HepG2 (cell line): ENCODE measurements at regions not wholly inside any gene's neighbourhood (a gene's known extent, or its start where the extent isn't known, plus 50 kb on each side); places are given as distances from the start of the nearest gene placed in this dataset.

Experiments used
- JUN ChIP-seq: sonication (generic); formaldehyde crosslinking; IDR thresholded peaks from 2 replicates; pipeline ENCODE4 v1.4.0; 2020; ENCODE audit warnings: mild to moderate bottlenecking, missing genetic modification reagents
- ZFYVE20 ChIP-seq: sonication (generic); formaldehyde crosslinking; IDR thresholded peaks from 2 replicates; pipeline ENCODE4 v1.8.0; 2023; ENCODE audit warnings: low read depth, mild to moderate bottlenecking, moderate library complexity, missing genetic modification reagents, borderline replicate concordance
- ZNF124 ChIP-seq: sonication (generic); formaldehyde crosslinking; IDR thresholded peaks from 2 replicates; pipeline ENCODE4 v1.4.0; 2020; ENCODE audit warnings: missing genetic modification reagents

DNA sequence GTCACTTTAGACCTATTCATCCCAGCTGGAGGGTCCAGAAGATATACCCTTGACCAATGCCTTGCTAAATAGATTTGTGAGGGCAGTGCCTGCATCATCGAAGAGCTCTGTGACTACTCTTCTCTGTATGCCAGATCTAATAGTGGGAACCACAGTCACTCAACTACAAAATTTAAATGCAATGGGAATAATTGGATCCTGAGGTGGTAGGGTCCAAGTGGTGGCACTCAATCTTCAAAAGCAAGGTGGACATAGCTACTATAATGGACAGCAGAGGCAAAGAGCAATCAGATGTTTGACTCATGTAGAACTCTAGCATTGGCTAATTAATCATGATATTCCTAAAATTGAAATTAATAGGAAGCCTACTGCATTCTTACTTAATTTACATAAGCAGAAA lies 554.3 kb upstream of the GRM3 start:
- no peak for TF ChIP-seq ZNF124 (CRISPR knock-in tag)
- TF ChIP-seq JUN (CRISPR knock-in tag) = no peak
- no peak for TF ChIP-seq ZFYVE20 (CRISPR knock-in tag)
